ENCODE measurements at regions not wholly inside any gene's neighbourhood (a gene's known extent, or its start where the extent isn't known, plus 50 kb on each side); places are given as distances from the start of the nearest gene placed in this dataset.

DNA sequence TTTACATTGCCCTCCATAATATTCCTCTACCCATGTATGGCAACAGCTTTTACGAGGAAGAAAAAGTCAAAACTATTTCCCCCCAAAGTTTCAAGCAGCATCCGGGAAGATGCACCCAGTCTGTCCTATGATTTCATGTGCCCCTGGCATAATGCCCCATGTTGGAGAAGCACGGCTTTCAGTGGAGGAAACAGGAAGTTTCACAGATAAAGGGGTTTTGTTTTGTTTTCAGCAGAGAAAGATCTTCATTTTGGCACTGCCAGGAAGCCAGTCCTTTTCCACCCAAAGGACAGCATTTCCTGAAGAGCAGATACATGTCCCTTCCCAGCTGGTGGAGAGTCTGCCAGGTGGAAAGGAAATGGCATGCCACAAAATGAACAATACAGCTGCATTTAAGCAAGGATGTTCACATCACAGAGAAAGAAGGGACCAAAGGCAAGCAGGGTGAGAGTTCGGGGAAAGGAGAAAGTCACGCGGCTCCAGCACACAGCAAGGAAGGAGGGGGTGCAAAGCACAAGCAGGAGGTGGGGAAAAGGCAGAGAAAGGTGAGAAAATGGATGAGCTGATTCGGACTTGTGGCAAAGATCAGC lies 95.3 kb upstream of the HIVEP3 start:
- no peak for FAIRE-seq

DNA sequence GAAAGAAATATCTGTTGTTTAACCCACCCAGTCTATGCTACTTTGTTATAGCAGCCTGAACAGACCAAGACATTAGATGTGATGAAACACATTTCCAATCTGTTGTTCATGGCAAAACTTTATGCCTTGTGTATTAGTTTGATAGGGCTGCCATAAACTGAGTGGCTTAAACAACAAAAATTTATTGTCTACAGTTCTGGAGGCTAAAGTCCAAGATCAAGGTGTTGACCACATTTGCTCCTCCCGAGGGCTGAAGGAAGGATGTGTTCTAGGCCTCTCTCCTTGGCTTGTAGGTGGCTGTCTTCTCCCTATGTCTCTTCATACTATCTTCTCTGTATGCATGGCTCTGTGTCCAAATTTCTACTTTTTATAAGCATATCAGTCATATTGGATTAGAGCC lies 94.1 kb upstream of the HIVEP3 start:
- TF ChIP-seq, protein P1, sequence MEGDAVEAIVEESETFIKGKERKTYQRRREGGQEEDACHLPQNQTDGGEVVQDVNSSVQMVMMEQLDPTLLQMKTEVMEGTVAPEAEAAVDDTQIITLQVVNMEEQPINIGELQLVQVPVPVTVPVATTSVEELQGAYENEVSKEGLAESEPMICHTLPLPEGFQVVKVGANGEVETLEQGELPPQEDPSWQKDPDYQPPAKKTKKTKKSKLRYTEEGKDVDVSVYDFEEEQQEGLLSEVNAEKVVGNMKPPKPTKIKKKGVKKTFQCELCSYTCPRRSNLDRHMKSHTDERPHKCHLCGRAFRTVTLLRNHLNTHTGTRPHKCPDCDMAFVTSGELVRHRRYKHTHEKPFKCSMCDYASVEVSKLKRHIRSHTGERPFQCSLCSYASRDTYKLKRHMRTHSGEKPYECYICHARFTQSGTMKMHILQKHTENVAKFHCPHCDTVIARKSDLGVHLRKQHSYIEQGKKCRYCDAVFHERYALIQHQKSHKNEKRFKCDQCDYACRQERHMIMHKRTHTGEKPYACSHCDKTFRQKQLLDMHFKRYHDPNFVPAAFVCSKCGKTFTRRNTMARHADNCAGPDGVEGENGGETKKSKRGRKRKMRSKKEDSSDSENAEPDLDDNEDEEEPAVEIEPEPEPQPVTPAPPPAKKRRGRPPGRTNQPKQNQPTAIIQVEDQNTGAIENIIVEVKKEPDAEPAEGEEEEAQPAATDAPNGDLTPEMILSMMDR (IDR thresholded peaks at IDR 0.05; ENCODE audit: insufficient read depth, missing control alignments) = no peak
- FAIRE-seq = no peak

More for the DNA sequence above, 95.3 kb upstream of the HIVEP3 start:
- TF ChIP-seq, protein P1 (IDR thresholded peaks at IDR 0.05; ENCODE audit: insufficient read depth, missing control alignments) = no peak
- DNase-seq (ENCODE audit: insufficient read length, low spot score) = no peak

DNA sequence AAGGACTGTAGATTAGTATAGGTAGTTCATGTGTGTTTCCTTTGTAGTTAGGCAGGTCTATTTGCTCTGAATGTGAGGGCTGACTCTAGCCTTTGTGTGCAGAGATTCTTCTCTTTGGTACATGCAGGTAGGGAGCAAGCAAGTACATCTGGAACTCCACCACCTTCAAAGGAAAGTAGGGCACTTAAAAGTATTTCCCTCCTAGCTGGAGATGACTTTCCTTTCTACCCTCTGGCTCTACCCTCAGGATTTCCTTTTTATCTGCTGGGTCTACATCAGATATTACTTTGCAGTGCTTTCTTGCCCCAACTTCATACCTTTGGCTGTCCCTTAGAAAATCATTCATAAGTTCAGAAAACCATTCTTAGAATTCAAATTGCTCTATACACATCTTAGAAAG lies 91.7 kb upstream of the HIVEP3 start:
- DNase-seq (ENCODE audit: insufficient read length, low spot score) (no peak), FAIRE-seq (no peak)
- TF ChIP-seq, protein P1 (IDR thresholded peaks at IDR 0.05; ENCODE audit: insufficient read depth, missing control alignments) = no peak

More for the DNA sequence above, 94.1 kb upstream of the HIVEP3 start:
- no peak for DNase-seq (ENCODE audit: insufficient read length, low spot score)

DNA sequence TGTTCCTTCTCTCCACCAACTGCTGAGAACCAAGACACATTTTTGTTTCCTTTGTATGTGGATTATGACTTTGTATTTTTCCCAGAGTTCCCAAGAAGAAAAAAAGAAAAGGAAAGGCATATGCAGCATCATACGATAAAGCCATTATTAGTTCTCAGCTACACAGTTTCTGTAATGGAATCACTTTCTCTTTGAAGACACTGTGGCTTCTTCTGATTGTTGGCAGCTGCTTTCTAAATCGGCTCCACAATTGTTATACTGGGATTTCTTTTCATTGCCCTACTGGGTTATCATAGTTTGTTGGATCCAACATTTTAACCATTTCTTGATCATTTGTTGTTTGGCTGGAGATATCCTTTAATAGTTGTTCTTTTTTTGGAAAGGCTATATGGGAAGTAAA lies 89.5 kb upstream of the HIVEP3 start:
- no peak for FAIRE-seq
- DNase-seq (ENCODE audit: insufficient read length, low spot score) = no peak
- TF ChIP-seq, protein P1 (IDR thresholded peaks at IDR 0.05; ENCODE audit: insufficient read depth, missing control alignments) = no peak

GRCh38 chr1:42006836-42007235 lies 88.1 kb upstream of the HIVEP3 start:
- FAIRE-seq = no peak
- TF ChIP-seq, protein P1 (IDR thresholded peaks at IDR 0.05; ENCODE audit: insufficient read depth, missing control alignments) = no peak
- no peak for DNase-seq (ENCODE audit: insufficient read length, low spot score)

DNA sequence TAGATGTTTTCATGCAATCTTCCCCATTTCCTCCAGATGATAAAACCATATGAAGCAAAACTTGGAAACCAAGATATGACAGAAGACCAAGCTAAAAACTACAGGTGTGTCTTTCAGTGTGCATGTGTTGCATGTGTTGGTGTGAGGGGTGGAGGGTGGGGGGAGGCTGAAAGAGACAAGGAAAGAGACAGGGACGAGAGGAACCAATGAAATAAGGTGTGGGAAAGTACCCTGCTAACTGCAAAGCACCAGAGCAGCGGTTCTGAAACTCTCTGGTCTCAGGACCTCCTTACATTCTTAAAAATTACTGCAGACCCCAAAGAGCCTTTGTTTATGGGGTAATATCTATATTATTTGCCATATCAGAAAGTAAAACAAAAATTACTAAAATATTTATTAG lies 87.4 kb upstream of the HIVEP3 start:
- TF ChIP-seq, protein P1 (IDR thresholded peaks at IDR 0.05; ENCODE audit: insufficient read depth, missing control alignments) = no peak
- FAIRE-seq = no peak
- no peak for DNase-seq (ENCODE audit: insufficient read length, low spot score)

DNA sequence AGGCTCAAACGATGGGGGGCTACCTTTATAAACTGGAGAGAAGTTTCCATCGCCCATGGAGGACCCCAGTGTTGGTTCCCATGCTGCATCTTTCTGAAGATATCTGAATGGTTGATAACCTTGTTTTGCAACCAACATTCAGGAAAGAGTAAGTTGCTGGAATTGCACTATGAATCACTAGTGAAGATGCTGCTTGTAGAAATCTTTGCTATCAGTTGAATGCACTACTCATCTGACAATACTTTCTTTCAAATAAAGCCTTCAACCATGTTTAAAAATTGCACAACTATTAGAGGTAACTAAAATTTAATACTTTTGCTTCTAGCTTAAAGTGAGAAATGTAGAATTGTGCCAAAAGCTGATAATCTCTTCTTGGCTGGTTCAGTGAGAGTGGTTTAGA lies 86.8 kb upstream of the HIVEP3 start:
- FAIRE-seq = no peak
- TF ChIP-seq, protein P1 (IDR thresholded peaks at IDR 0.05; ENCODE audit: insufficient read depth, missing control alignments) = no peak
- no peak for DNase-seq (ENCODE audit: insufficient read length, low spot score)
